K562 (cell line): ENCODE measurements at regions not wholly inside any gene's neighbourhood (a gene's known extent, or its start where the extent isn't known, plus 50 kb on each side); places are given as distances from the start of the nearest gene placed in this dataset.

ENCODE experiments used
- ATAC-seq: fragments of 200-7000 bp; cut with Tn5 transposase; 3 replicates; pipeline ENCODE4 v1.9.1; 2020; ENCODE audit warnings: moderate library complexity
- BruUV-seq: library from RNA; stranded (reverse); fragments of 400-500 nt; replicated peaks from 2 replicates; lab custom pipeline; 2021; lab: Mats Ljungman, UMichigan
- CTCF ChIA-PET: fragments of 300-600 bp; formaldehyde crosslinking; extraction: SDS; loops from one replicate; lab custom pipeline; 2021; ENCODE audit warnings: low intra/inter-chr PET ratio; lab: Yijun Ruan, JAX
- POLR2A ChIA-PET: fragments of 300-600, 350-650 bp; sonication (Branson Sonifier 250); formaldehyde crosslinking; extraction: SDS; loops from one replicate; lab custom pipeline; 2021; ENCODE audit warnings: antibody characterized with exemption, inconsistent platforms; lab: Yijun Ruan, JAX
- DNase-seq, 4 experiments: peaks; one replicate each; pipeline versions ENCODE4 v3.0.0 to v3.0.0-alpha.2; 2011 to 2018; ENCODE audit warnings: low spot score in 3 of 4, mixed read lengths in 3 of 4; ENCODE audit errors: extremely low read depth in 1 of 4
- FAIRE-seq: peaks from 2 replicates; lab custom pipeline; 2011; peaks lifted over from hg19 to GRCh38; lab: Jason Lieb, UNC
- H2AFZ ChIP-seq: 2 replicates; pipeline ENCODE4 v1.6.0; 2011; ENCODE audit warnings: low read depth, low read length, control low read depth, inconsistent platforms
- H3K27ac ChIP-seq: fragments of 200-600 bp; 3 replicates; pipeline ENCODE4 v1.8.0; 2011; ENCODE audit warnings: low read depth, mild to moderate bottlenecking, control low read depth, inconsistent platforms, low read length, moderate library complexity, mixed read lengths; ENCODE audit errors: extremely low read depth
- H3K27me3 ChIP-seq, 2 experiments: fragments of 300-600 bp in 1 of 2; 2 replicates in 1 of 2; 3 replicates in 1 of 2; pipeline versions ENCODE4 v1.6.0 to v1.8.0; 2011; ENCODE audit warnings: inconsistent platforms in 2 of 2, low read length in 2 of 2, mild to moderate bottlenecking in 1 of 2, mixed read lengths in 1 of 2, moderate library complexity in 1 of 2; ENCODE audit not compliant: control insufficient read depth in 2 of 2, insufficient read depth in 2 of 2
- H3K36me3 ChIP-seq: fragments of 300-600 bp; 3 replicates; pipeline ENCODE4 v1.8.0; 2011; ENCODE audit warnings: mild to moderate bottlenecking, low read length, inconsistent platforms; ENCODE audit not compliant: control insufficient read depth, insufficient read depth
- H3K4me1 ChIP-seq, 2 experiments: fragments of 200-600 bp in 1 of 2; replicated peaks in 1 of 2; 2 replicates in 1 of 2; 3 replicates in 1 of 2; pipeline versions ENCODE4 v1.5.1 to v1.8.0; 2011; ENCODE audit warnings: inconsistent platforms in 2 of 2, low read length in 2 of 2, mild to moderate bottlenecking in 1 of 2, mixed read lengths in 1 of 2, moderate library complexity in 1 of 2; ENCODE audit not compliant: control insufficient read depth in 2 of 2, insufficient read depth in 2 of 2
- H3K4me2 ChIP-seq: 2 replicates; pipeline ENCODE4 v1.6.1; 2011; ENCODE audit warnings: low read length, control low read depth, inconsistent platforms, mixed read lengths; ENCODE audit not compliant: insufficient read depth
- H3K4me3 ChIP-seq: fragments of 200-600 bp; sonication (generic), shearing (Covaris generic); 2 replicates; pipeline ENCODE4 v1.5.1; 2016; ENCODE audit warnings: control low read depth, inconsistent platforms
- H3K79me2 ChIP-seq: fragments of 200-600 bp; 3 replicates; pipeline ENCODE4 v1.8.0; 2011; ENCODE audit warnings: low read length, inconsistent platforms; ENCODE audit not compliant: control insufficient read depth, insufficient read depth
- H3K9ac ChIP-seq, 2 experiments: 2 replicates each; pipeline versions ENCODE4 v1.6.0 to v1.6.1; 2011; ENCODE audit warnings: low read depth in 2 of 2, low read length in 2 of 2, control low read depth in 1 of 2, inconsistent platforms in 1 of 2, mild to moderate bottlenecking in 1 of 2, mixed read lengths in 1 of 2; ENCODE audit not compliant: insufficient read depth in 1 of 2
- H3K9me1 ChIP-seq: one replicate; pipeline ENCODE4 v1.6.0; 2011; ENCODE audit warnings: inconsistent platforms, mild to moderate bottlenecking, low read length, moderate library complexity; ENCODE audit not compliant: control insufficient read depth, insufficient read depth
- H3K9me3 ChIP-seq: replicated peaks from 2 replicates; pipeline ENCODE4 v1.5.1; 2011; ENCODE audit warnings: low read depth, low read length, inconsistent platforms; ENCODE audit not compliant: control insufficient read depth, insufficient read depth
- H4K20me1 ChIP-seq: replicated peaks from 2 replicates; pipeline ENCODE4 v1.6.1; 2011; ENCODE audit warnings: low read length, inconsistent platforms, mixed read lengths; ENCODE audit not compliant: control insufficient read depth, insufficient read depth
- CBX3 ChIP-seq, 2 experiments: IDR thresholded peaks; 1 replicate in 1 of 2; 2 replicates in 1 of 2; pipeline ENCODE4 v1.6.1; 2012; ENCODE audit warnings: inconsistent platforms in 2 of 2, low read length in 2 of 2, borderline replicate concordance in 1 of 2, control low read depth in 1 of 2
- DDX20 ChIP-seq: fragments of 450-650 bp; IDR thresholded peaks from 2 replicates; pipeline ENCODE4 v1.6.1; 2016; ENCODE audit warnings: missing genetic modification characterization, low read depth, mild to moderate bottlenecking, missing compliant biosample characterization, moderate library complexity
- GTF2F1 ChIP-seq: IDR thresholded peaks from 2 replicates; pipeline ENCODE4 v1.6.1; 2011; ENCODE audit warnings: low read depth, low read length, improper control_type of control experiment
- LCOR ChIP-seq: sonication (generic); formaldehyde crosslinking; IDR thresholded peaks from 2 replicates; pipeline ENCODE4 v1.8.0; 2022; ENCODE audit warnings: mild to moderate bottlenecking, missing genetic modification reagents
- MCM7 ChIP-seq, 2 experiments: fragments of 450-650 bp; IDR thresholded peaks; 2 replicates each; pipeline ENCODE4 v1.6.1; 2016 to 2018
- SIX5 ChIP-seq, 2 experiments: IDR thresholded peaks; 2 replicates each; pipeline ENCODE4 v1.6.1; 2011; ENCODE audit warnings: low read length in 2 of 2, borderline replicate concordance in 1 of 2, low read depth in 1 of 2, mild to moderate bottlenecking in 1 of 2, moderate library complexity in 1 of 2; ENCODE audit not compliant: insufficient read depth in 1 of 2
- SNAPC5 ChIP-seq: fragments of 250-450 bp; sonication (Bioruptor Pico); IDR thresholded peaks from 2 replicates; pipeline ENCODE4 v1.8.0; 2021; ENCODE audit warnings: moderate library complexity, mild to moderate bottlenecking, inconsistent platforms
- TBP ChIP-seq: optimal IDR thresholded peaks from 2 replicates; pipeline ENCODE3; 2011; ENCODE audit warnings: low read depth, low read length, improper control_type of control experiment
- TEAD1 ChIP-seq, 2 experiments: fragments of 450-650 bp in 1 of 2; sonication (generic) in 1 of 2; formaldehyde crosslinking; IDR thresholded peaks; 2 replicates each; pipeline versions ENCODE4 v1.4.0 to v1.8.0; 2020 to 2022; ENCODE audit warnings: mild to moderate bottlenecking in 2 of 2, missing genetic modification reagents in 1 of 2
- ZNF121 ChIP-seq: sonication (generic); formaldehyde crosslinking; conservative IDR thresholded peaks from 2 replicates; pipeline ENCODE4 v1.8.0; 2022; ENCODE audit warnings: missing genetic modification reagents
- ZNF140 ChIP-seq: fragments of 250-450 bp; sonication (Bioruptor Pico); IDR thresholded peaks from 2 replicates; pipeline ENCODE4 v1.8.0; 2021; ENCODE audit warnings: moderate library complexity, mild to moderate bottlenecking, inconsistent platforms
- ZNF41 ChIP-seq: fragments of 250-450 bp; sonication (Bioruptor Pico); conservative IDR thresholded peaks from 2 replicates; pipeline ENCODE4 v1.4.0; 2020; ENCODE audit warnings: mild to moderate bottlenecking
- ZNF668 ChIP-seq: fragments of 250-450 bp; sonication (Bioruptor Pico); IDR thresholded peaks from 2 replicates; pipeline ENCODE4 v1.8.0; 2022; ENCODE audit warnings: mild to moderate bottlenecking, inconsistent platforms
- ZNF75A ChIP-seq: fragments of 450-650 bp; formaldehyde crosslinking; IDR thresholded peaks from 2 replicates; pipeline ENCODE4 v1.4.0; 2020; ENCODE audit warnings: mild to moderate bottlenecking
- WGBS: fragments of 100-300 bp; shearing (Covaris generic); methylation state at CpG from one replicate; pipeline ENCODE4 v1.1.6; 2016; ENCODE audit warnings: low coverage, mixed read lengths; ENCODE audit not compliant: insufficient coverage; ENCODE audit errors: missing lambda C conversion rate; 5-methylcytosine and 5-hydroxymethylcytosine counted together
- in situ Hi-C: fragments of 300-500 bp; cut with MboI; formaldehyde crosslinking; loops from 4 replicates; pipeline ENCODE4 v1.15.0; 2018; ENCODE audit warnings: inconsistent platforms, mixed read lengths
- intact Hi-C: fragments of 100-400 bp; cut with micrococcal nuclease; formaldehyde crosslinking; loops from 2 replicates; pipeline ENCODE4 v1.14.2; 2022
- TF ChIP-seq, protein P1 (sequence below), 3 experiments: IDR thresholded peaks in 2 of 3; conservative IDR thresholded peaks in 1 of 3; 2 replicates each; pipeline ENCODE4 v1.5.1; 2011 to 2012; ENCODE audit warnings: low read length in 3 of 3, mild to moderate bottlenecking in 3 of 3, control low read depth in 2 of 3, improper control_type of control experiment in 1 of 3, inconsistent platforms in 1 of 3, low read depth in 1 of 3, mixed read lengths in 1 of 3, moderate library complexity in 1 of 3; ENCODE audit not compliant: insufficient read depth in 2 of 3
- TF ChIP-seq, protein P2 (sequence below): fragments of 250-450 bp; sonication (Bioruptor Pico); IDR thresholded peaks from 2 replicates; pipeline ENCODE4 v1.4.0; 2020; ENCODE audit warnings: mild to moderate bottlenecking, moderate library complexity
- TF ChIP-seq, protein P3 (sequence below): IDR thresholded peaks from 2 replicates; pipeline ENCODE4 v1.6.1; 2011; ENCODE audit warnings: borderline replicate concordance, low read depth, mild to moderate bottlenecking, moderate library complexity, low read length; ENCODE audit not compliant: insufficient read depth, poor library complexity, severe bottlenecking

DNA sequence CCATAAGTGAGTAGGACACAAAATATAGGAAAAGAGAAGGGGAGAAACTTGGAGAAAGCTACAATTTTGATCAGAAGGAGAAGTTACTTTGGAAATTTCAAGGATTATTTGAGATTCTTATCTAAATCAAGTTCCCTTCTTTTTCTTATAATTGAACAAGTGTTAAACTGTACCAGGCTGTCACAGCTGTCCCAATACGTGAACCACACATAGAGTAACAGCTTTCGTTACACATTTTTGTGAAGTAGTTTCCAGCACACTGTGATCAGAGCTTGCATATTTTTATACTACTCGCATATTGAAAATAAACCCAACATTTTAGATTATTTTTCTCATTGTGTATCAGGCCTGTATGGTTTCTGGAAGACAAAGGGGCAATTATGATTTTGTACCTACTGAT lies 412.8 kb upstream of the PSMD7 start:
- Histone ChIP-seq H3K4me1 (no peaks in the 10 kb centered on the region), H3K36me3 (no peaks in the 10 kb centered on the region), H3K4me2 (no peak overlapping the region), H3K9me1 (no peaks in the 10 kb centered on the region), H3K9me3 (no peaks in the 10 kb centered on the region), H4K20me1 (no peaks in the 10 kb centered on the region), H3K4me3 (no peak overlapping the region), H3K27me3 (peaks cover 0 to 5% of the 10 kb centered on the region in 2 experiments; a peak in 1 of 5 replicates), H3K79me2 (no peaks in the 10 kb centered on the region), H3K9ac (no peak overlapping the region), H3K27ac (no peak overlapping the region), H2AFZ (no peak overlapping the region)
- no peak for FAIRE-seq
- no peak for ATAC-seq
- CTCF ChIA-PET = no interaction called here
- BruUV-seq = no TSS peak
- DNase-seq = no peak
- in situ Hi-C loops (no loop called here), intact Hi-C loops (no loop called here)
- POLR2A ChIA-PET = no interaction called here
- WGBS = 0% methylated on average over 3 of the region's 3 CpGs
- no peak for TF ChIP-seq ZNF41
- no peak for TF ChIP-seq CBX3 (IDR thresholded peaks at IDR 0.05; ENCODE audit: borderline replicate concordance in 1 of 2, low read length in 2 of 2)
- TF ChIP-seq SNAPC5 = no peak
- TF ChIP-seq ZNF75A (CRISPR knock-in tag) = no peak
- TF ChIP-seq MCM7 (IDR thresholded peaks at IDR 0.05) = no peak
- TF ChIP-seq, protein P1, sequence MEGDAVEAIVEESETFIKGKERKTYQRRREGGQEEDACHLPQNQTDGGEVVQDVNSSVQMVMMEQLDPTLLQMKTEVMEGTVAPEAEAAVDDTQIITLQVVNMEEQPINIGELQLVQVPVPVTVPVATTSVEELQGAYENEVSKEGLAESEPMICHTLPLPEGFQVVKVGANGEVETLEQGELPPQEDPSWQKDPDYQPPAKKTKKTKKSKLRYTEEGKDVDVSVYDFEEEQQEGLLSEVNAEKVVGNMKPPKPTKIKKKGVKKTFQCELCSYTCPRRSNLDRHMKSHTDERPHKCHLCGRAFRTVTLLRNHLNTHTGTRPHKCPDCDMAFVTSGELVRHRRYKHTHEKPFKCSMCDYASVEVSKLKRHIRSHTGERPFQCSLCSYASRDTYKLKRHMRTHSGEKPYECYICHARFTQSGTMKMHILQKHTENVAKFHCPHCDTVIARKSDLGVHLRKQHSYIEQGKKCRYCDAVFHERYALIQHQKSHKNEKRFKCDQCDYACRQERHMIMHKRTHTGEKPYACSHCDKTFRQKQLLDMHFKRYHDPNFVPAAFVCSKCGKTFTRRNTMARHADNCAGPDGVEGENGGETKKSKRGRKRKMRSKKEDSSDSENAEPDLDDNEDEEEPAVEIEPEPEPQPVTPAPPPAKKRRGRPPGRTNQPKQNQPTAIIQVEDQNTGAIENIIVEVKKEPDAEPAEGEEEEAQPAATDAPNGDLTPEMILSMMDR (IDR thresholded peaks at IDR 0.05 in 2 of 3, conservative IDR thresholded peaks at IDR 0.05 in 1 of 3; ENCODE audit: insufficient read depth in 2 of 3, low read depth in 1 of 3, low read length in 3 of 3) = no peak
- TF ChIP-seq GTF2F1 = no peak
- no peak for TF ChIP-seq SIX5 (IDR thresholded peaks at IDR 0.05; ENCODE audit: borderline replicate concordance in 1 of 2, insufficient read depth in 1 of 2, low read depth in 1 of 2, low read length in 2 of 2)
- TF ChIP-seq TBP = no peak
- no peak for TF ChIP-seq ZNF140 (CRISPR knock-in tag)
- no peak for TF ChIP-seq LCOR (CRISPR knock-in tag)
- TF ChIP-seq TEAD1 (CRISPR knock-in tag; IDR thresholded peaks at IDR 0.05) = no peak
- TF ChIP-seq, protein P2, sequence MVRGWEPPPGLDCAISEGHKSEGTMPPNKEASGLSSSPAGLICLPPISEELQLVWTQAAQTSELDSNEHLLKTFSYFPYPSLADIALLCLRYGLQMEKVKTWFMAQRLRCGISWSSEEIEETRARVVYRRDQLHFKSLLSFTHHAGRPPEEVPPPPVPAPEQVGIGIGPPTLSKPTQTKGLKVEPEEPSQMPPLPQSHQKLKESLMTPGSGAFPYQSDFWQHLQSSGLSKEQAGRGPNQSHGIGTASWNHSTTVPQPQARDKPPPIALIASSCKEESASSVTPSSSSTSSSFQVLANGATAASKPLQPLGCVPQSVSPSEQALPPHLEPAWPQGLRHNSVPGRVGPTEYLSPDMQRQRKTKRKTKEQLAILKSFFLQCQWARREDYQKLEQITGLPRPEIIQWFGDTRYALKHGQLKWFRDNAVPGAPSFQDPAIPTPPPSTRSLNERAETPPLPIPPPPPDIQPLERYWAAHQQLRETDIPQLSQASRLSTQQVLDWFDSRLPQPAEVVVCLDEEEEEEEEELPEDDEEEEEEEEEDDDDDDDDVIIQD (CRISPR knock-in tag) = no peak
- no peak for TF ChIP-seq ZNF668
- no peak for TF ChIP-seq ZNF121
- TF ChIP-seq, protein P3, sequence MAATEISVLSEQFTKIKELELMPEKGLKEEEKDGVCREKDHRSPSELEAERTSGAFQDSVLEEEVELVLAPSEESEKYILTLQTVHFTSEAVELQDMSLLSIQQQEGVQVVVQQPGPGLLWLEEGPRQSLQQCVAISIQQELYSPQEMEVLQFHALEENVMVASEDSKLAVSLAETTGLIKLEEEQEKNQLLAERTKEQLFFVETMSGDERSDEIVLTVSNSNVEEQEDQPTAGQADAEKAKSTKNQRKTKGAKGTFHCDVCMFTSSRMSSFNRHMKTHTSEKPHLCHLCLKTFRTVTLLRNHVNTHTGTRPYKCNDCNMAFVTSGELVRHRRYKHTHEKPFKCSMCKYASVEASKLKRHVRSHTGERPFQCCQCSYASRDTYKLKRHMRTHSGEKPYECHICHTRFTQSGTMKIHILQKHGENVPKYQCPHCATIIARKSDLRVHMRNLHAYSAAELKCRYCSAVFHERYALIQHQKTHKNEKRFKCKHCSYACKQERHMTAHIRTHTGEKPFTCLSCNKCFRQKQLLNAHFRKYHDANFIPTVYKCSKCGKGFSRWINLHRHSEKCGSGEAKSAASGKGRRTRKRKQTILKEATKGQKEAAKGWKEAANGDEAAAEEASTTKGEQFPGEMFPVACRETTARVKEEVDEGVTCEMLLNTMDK = no peak
- no peak for TF ChIP-seq DDX20 (tag)
